HCT116 (cell line): ENCODE measurements at regions not wholly inside any gene's neighbourhood (a gene's known extent, or its start where the extent isn't known, plus 50 kb on each side); places are given as distances from the start of the nearest gene placed in this dataset.

Experiments used
- ATAC-seq: fragments of 200-7000 bp; cut with Tn5 transposase; 2 replicates; pipeline ENCODE4 v1.9.1; 2020; ENCODE audit warnings: mild to moderate bottlenecking, moderate library complexity
- BruUV-seq: library from RNA; stranded (reverse); fragments of 400-500 nt; replicated peaks from 2 replicates; lab custom pipeline; 2021; lab: Mats Ljungman, UMichigan
- CTCF ChIA-PET: fragments of 300-600 bp; sonication (Branson Sonifier 250); formaldehyde crosslinking; loops from one replicate; lab custom pipeline; 2021; ENCODE audit warnings: antibody characterized with exemption; lab: Charles Lee
- POLR2A ChIA-PET: fragments of 300-600, 350-600 bp; sonication (Branson Sonifier 250); formaldehyde crosslinking; loops from one replicate; lab custom pipeline; 2021; ENCODE audit warnings: antibody characterized with exemption; lab: Charles Lee
- RAD21 ChIA-PET, 2 experiments: fragments of 300-600 bp; sonication (Branson Sonifier 250); formaldehyde crosslinking; loops; one replicate each; lab custom pipeline; 2023; ENCODE audit warnings: low total read pairs in 2 of 2; ENCODE audit not compliant: uncharacterized antibody in 2 of 2, unreplicated experiment in 2 of 2, low non-redundant PET in 1 of 2; lab: Charles Lee
- DNase-seq: peaks from one replicate; pipeline ENCODE4 v3.0.0-alpha.2; 2010; ENCODE audit warnings: low read depth, low spot score
- H2AFZ ChIP-seq: fragments of 200-600 bp; shearing (Covaris generic), sonication (generic); 2 replicates; pipeline ENCODE4 v1.6.1; 2017; ENCODE audit warnings: low read depth, mixed run types, mixed read lengths, antibody characterized with exemption, low read length; ENCODE audit not compliant: poor library complexity, severe bottlenecking
- H3K27ac ChIP-seq: 2 replicates; pipeline ENCODE4 v1.5.1; 2012; ENCODE audit warnings: low read depth, low read length
- H3K27me3 ChIP-seq: fragments of 200-600 bp; sonication (generic); 2 replicates; pipeline ENCODE4 v1.6.1; 2016; ENCODE audit warnings: mixed run types, low read length, mixed read lengths; ENCODE audit not compliant: insufficient read depth
- H3K36me3 ChIP-seq, 2 experiments: fragments of 200-500 bp in 1 of 2; fragments of 200-600 bp in 1 of 2; sonication (Bioruptor generic) in 1 of 2; sonication (generic) in 1 of 2; 2 replicates each; pipeline versions ENCODE4 v1.5.1 to v1.6.1; 2014 to 2016; ENCODE audit warnings: low read length in 2 of 2, inconsistent platforms in 1 of 2, mixed read lengths in 1 of 2, mixed run types in 1 of 2; ENCODE audit not compliant: insufficient read depth in 2 of 2, control insufficient read depth in 1 of 2
- H3K4me1 ChIP-seq, 2 experiments: fragments of 200-600 bp in 1 of 2; sonication (generic) in 1 of 2; 2 replicates each; pipeline versions ENCODE4 v1.5.1 to v1.6.1; 2012 to 2017; ENCODE audit warnings: low read length in 2 of 2, inconsistent platforms in 1 of 2, mild to moderate bottlenecking in 1 of 2, mixed read lengths in 1 of 2, mixed run types in 1 of 2, moderate library complexity in 1 of 2; ENCODE audit not compliant: insufficient read depth in 2 of 2, control insufficient read depth in 1 of 2
- H3K4me2 ChIP-seq: fragments of 200-600 bp; sonication (generic); 2 replicates; pipeline ENCODE4 v1.6.1; 2017; ENCODE audit warnings: mixed run types, low read length, mixed read lengths
- H3K4me3 ChIP-seq, 2 experiments: fragments of 200-600 bp in 1 of 2; sonication (generic) in 1 of 2; replicated peaks in 1 of 2; 2 replicates each; pipeline ENCODE4 v1.5.1; 2011 to 2016; ENCODE audit warnings: low read length in 2 of 2, control low read depth in 1 of 2, low read depth in 1 of 2, mild to moderate bottlenecking in 1 of 2, mixed read lengths in 1 of 2, mixed run types in 1 of 2
- H3K79me2 ChIP-seq: fragments of 200-600 bp; sonication (generic); 2 replicates; pipeline ENCODE4 v1.6.1; 2017; ENCODE audit warnings: mild to moderate bottlenecking, mixed run types, low read length, moderate library complexity, mixed read lengths; ENCODE audit not compliant: insufficient read depth
- H3K9ac ChIP-seq: fragments of 200-600 bp; sonication (generic); 2 replicates; pipeline ENCODE4 v1.6.1; 2016; ENCODE audit warnings: low read length, mixed read lengths
- H3K9me2 ChIP-seq: fragments of 200-600 bp; sonication (generic), shearing (Covaris generic); 2 replicates; pipeline ENCODE4 v1.6.1; 2017; ENCODE audit warnings: mixed run types, mild to moderate bottlenecking, moderate library complexity; ENCODE audit not compliant: insufficient read depth
- H3K9me3 ChIP-seq, 2 experiments: fragments of 200-500 bp in 1 of 2; fragments of 200-600 bp in 1 of 2; sonication (Bioruptor generic) in 1 of 2; sonication (generic) in 1 of 2; 2 replicates each; pipeline ENCODE4 v1.6.1; 2014 to 2017; ENCODE audit warnings: low read length in 2 of 2, mixed read lengths in 2 of 2, inconsistent platforms in 1 of 2, low read depth in 1 of 2, mild to moderate bottlenecking in 1 of 2, mixed run types in 1 of 2, moderate library complexity in 1 of 2; ENCODE audit not compliant: control insufficient read depth in 1 of 2, insufficient read depth in 1 of 2
- H4K20me1 ChIP-seq: fragments of 200-600 bp; sonication (generic), shearing (Covaris generic); 2 replicates; pipeline ENCODE4 v1.6.1; 2017; ENCODE audit warnings: mixed run types, mild to moderate bottlenecking, moderate library complexity; ENCODE audit not compliant: insufficient read depth
- ATF3 ChIP-seq: IDR thresholded peaks from 2 replicates; pipeline ENCODE4 v1.6.1; 2012
- CBX3 ChIP-seq: IDR thresholded peaks from 2 replicates; pipeline ENCODE4 v1.6.1; 2012; ENCODE audit warnings: low read depth
- CTCF ChIP-seq, 3 experiments: fragments of 200-600 bp in 1 of 3; sonication (generic) in 1 of 3; IDR thresholded peaks in 2 of 3; conservative IDR thresholded peaks in 1 of 3; 2 replicates each; pipeline ENCODE4 v1.5.1; 2012 to 2017; ENCODE audit warnings: low read depth in 2 of 3, low read length in 2 of 3, antibody characterized with exemption in 1 of 3, borderline replicate concordance in 1 of 3, control low read depth in 1 of 3, mild to moderate bottlenecking in 1 of 3, mixed read lengths in 1 of 3, mixed run types in 1 of 3, moderate library complexity in 1 of 3; ENCODE audit not compliant: insufficient read depth in 1 of 3
- EGR1 ChIP-seq: IDR thresholded peaks from 2 replicates; pipeline ENCODE4 v1.6.1; 2012; ENCODE audit warnings: low read depth
- EZH2 ChIP-seq: fragments of 200-600 bp; sonication (generic); IDR thresholded peaks from 2 replicates; pipeline ENCODE4 v1.6.1; 2017; ENCODE audit warnings: antibody characterized with exemption, mixed run types
- EZH2phosphoT487 ChIP-seq: fragments of 200-600 bp; IDR thresholded peaks from 2 replicates; pipeline ENCODE4 v1.6.1; 2018; ENCODE audit warnings: antibody characterized with exemption, borderline replicate concordance
- FOSL1 ChIP-seq: IDR thresholded peaks from 2 replicates; pipeline ENCODE4 v1.6.1; 2012; ENCODE audit warnings: low read depth
- JUND ChIP-seq: IDR thresholded peaks from 2 replicates; pipeline ENCODE4 v1.6.1; 2012
- MAX ChIP-seq: IDR thresholded peaks from 2 replicates; pipeline ENCODE4 v1.6.1; 2012
- POLR2A ChIP-seq: IDR thresholded peaks from 2 replicates; pipeline ENCODE4 v1.7.0; 2011; ENCODE audit warnings: borderline replicate concordance; ENCODE audit not compliant: insufficient read depth, insufficient read length; ENCODE audit errors: extremely low read depth
- POLR2AphosphoS5 ChIP-seq: IDR thresholded peaks from 2 replicates; pipeline ENCODE4 v1.6.1; 2011; ENCODE audit warnings: mild to moderate bottlenecking, low read depth, low read length, moderate library complexity
- RAD21 ChIP-seq: IDR thresholded peaks from 2 replicates; pipeline ENCODE4 v1.6.1; 2012; ENCODE audit warnings: low read depth, mild to moderate bottlenecking
- REST ChIP-seq: IDR thresholded peaks from 2 replicates; pipeline ENCODE4 v1.6.1; 2012; ENCODE audit warnings: low read depth
- SIN3A ChIP-seq: IDR thresholded peaks from 2 replicates; pipeline ENCODE4 v1.6.1; 2012; ENCODE audit warnings: low read depth
- SP1 ChIP-seq: IDR thresholded peaks from 2 replicates; pipeline ENCODE4 v1.6.1; 2012; ENCODE audit warnings: low read depth
- SRF ChIP-seq: IDR thresholded peaks from 2 replicates; pipeline ENCODE4 v1.6.1; 2012; ENCODE audit warnings: low read depth
- TCF7L2 ChIP-seq: IDR thresholded peaks from 2 replicates; pipeline ENCODE4 v1.7.0; 2011; ENCODE audit warnings: borderline replicate concordance, inconsistent platforms; ENCODE audit not compliant: insufficient read depth, insufficient read length; ENCODE audit errors: extremely low read depth
- YY1 ChIP-seq: IDR thresholded peaks from 2 replicates; pipeline ENCODE4 v1.6.1; 2011; ENCODE audit warnings: low read length, low read depth, moderate library complexity, mild to moderate bottlenecking; ENCODE audit not compliant: insufficient replicate concordance; ENCODE audit errors: extremely low read depth
- ZNF274 ChIP-seq: fragments of 200-500 bp; sonication (Bioruptor generic); IDR thresholded peaks from 2 replicates; pipeline ENCODE4 v1.6.1; 2014; ENCODE audit warnings: mild to moderate bottlenecking, low read depth, low read length, inconsistent platforms
- intact Hi-C: fragments of 100-400 bp; cut with micrococcal nuclease; formaldehyde crosslinking; loops from 2 replicates; pipeline ENCODE4 v1.10.0; 2022

- Histone ChIP-seq H3K4me1 (no peaks in the 10 kb centered on the region), H4K20me1 (no peaks in the 10 kb centered on the region), H3K9me2 (peaks cover 4% of the 10 kb centered on the region; the same call in 1 of the 2 replicates), H3K9me3 (no peaks in the 10 kb centered on the region), H3K9ac (no peak overlapping the region), H3K36me3 (no peaks in the 10 kb centered on the region), H3K4me3 (no peak overlapping the region), H3K79me2 (no peaks in the 10 kb centered on the region), H3K27ac (no peak overlapping the region), H3K27me3 (no peaks in the 10 kb centered on the region), H3K4me2 (no peak overlapping the region), H2AFZ (no peak overlapping the region)
- TF ChIP-seq REST, result no peak
- TF ChIP-seq POLR2A, result no peak
- TF ChIP-seq RAD21, result no peak
- no peak for TF ChIP-seq FOSL1
- TF ChIP-seq EZH2, result no peak
- no peak for TF ChIP-seq JUND
- TF ChIP-seq CTCF (IDR thresholded peaks at IDR 0.05 in 2 of 3, conservative IDR thresholded peaks at IDR 0.05 in 1 of 3; ENCODE audit: borderline replicate concordance in 1 of 3, insufficient read depth in 1 of 3, low read depth in 2 of 3, low read length in 2 of 3), result no peak
- TF ChIP-seq ZNF274, result no peak
- no peak for TF ChIP-seq SRF
- no peak for TF ChIP-seq CBX3
- TF ChIP-seq EGR1, result no peak
- TF ChIP-seq ATF3, result no peak
- TF ChIP-seq SIN3A, result no peak
- no peak for TF ChIP-seq SP1
- no peak for TF ChIP-seq EZH2phosphoT487
- no peak for TF ChIP-seq POLR2AphosphoS5
- TF ChIP-seq MAX, result no peak
- TF ChIP-seq TCF7L2, result no peak
- TF ChIP-seq YY1, result no peak
- ChIA-PET RAD21 (no interaction called here), CTCF (no interaction called here), POLR2A (no interaction called here)
- ATAC-seq (no peak), DNase-seq (no peak)
- intact Hi-C loops, result no loop called here
- BruUV-seq, result no TSS peak
These were observed 412.7 kb downstream of the CETN3 start for GRCh38 chr5:89996890-89997289.
